T-cell (primary cell): ENCODE measurements at regions not wholly inside any gene's neighbourhood (a gene's known extent, or its start where the extent isn't known, plus 50 kb on each side); places are given as distances from the start of the nearest gene placed in this dataset.

Experiments
- ATAC-seq, 4 experiments: fragments of 200-7000 bp in 3 of 4; fragments of 150-1000 bp in 1 of 4; cut with Tn5 transposase; replicated peaks in 1 of 4; 1 replicate in 3 of 4; 2 replicates in 1 of 4; pipeline ENCODE4 v1.10.0; 2021; ENCODE audit warnings: moderate library complexity in 3 of 4, mild to moderate bottlenecking in 2 of 4, moderate number of reproducible peaks in 1 of 4
- CTCF ChIA-PET, 2 donors: fragments of 300-600 bp; sonication (Branson Sonifier 250); formaldehyde crosslinking; loops; one replicate each; lab custom pipeline; 2022; ENCODE audit warnings: antibody characterized with exemption in 2 of 2; lab: Charles Lee
- POLR2A ChIA-PET, 2 donors: fragments of 300-600 bp; sonication (Branson Sonifier 250); formaldehyde crosslinking; loops; one replicate each; lab custom pipeline; 2022; ENCODE audit warnings: antibody characterized with exemption in 2 of 2; lab: Charles Lee
- DNase-seq, 35 experiments: peaks; one replicate each; pipeline versions ENCODE4 v3.0.0 to v3.0.0-alpha.2; 2013 to 2023
- H3K27ac ChIP-seq: one replicate; pipeline ENCODE4 v1.5.1; 2013; ENCODE audit warnings: low read length
- H3K27me3 ChIP-seq, 2 experiments: replicated peaks in 1 of 2; 1 replicate in 1 of 2; 2 replicates in 1 of 2; pipeline versions ENCODE4 v1.6.1 to v1.7.0; 2013; ENCODE audit warnings: low read length in 1 of 2, mixed read lengths in 1 of 2; ENCODE audit not compliant: control insufficient read depth in 2 of 2, insufficient read depth in 2 of 2; ENCODE audit errors: extremely low read depth in 1 of 2
- H3K36me3 ChIP-seq, 2 donors: 1 replicate in 1 of 2; 2 replicates in 1 of 2; pipeline versions ENCODE4 v1.6.1 to v1.7.0; 2013; ENCODE audit warnings: low read length in 1 of 2; ENCODE audit not compliant: control insufficient read depth in 2 of 2, insufficient read depth in 1 of 2; ENCODE audit errors: extremely low read depth in 1 of 2
- H3K4me1 ChIP-seq, 2 experiments: 1 replicate in 1 of 2; 2 replicates in 1 of 2; pipeline versions ENCODE4 v1.6.1 to v1.7.0; 2013; ENCODE audit warnings: low read length in 2 of 2, mixed read lengths in 1 of 2; ENCODE audit not compliant: insufficient read depth in 2 of 2, control insufficient read depth in 1 of 2; ENCODE audit errors: extremely low read depth in 1 of 2
- H3K4me3 ChIP-seq, 2 donors: 1 replicate in 1 of 2; 2 replicates in 1 of 2; pipeline versions ENCODE4 v1.5.1 to v1.7.0; 2013; ENCODE audit warnings: mild to moderate bottlenecking in 2 of 2, low read length in 1 of 2, moderate library complexity in 1 of 2; ENCODE audit not compliant: control insufficient read depth in 1 of 2; ENCODE audit errors: extremely low read depth in 1 of 2
- H3K9me3 ChIP-seq: 2 replicates; pipeline ENCODE4 v1.7.0; 2013
- H3K27ac Mint-ChIP-seq, 2 donors: one replicate each; pipeline ENCODE4 v1.8.0; 2020 to 2021; ENCODE audit warnings: mild to moderate bottlenecking in 2 of 2, mixed read lengths in 2 of 2
- H3K27me3 Mint-ChIP-seq, 2 donors: one replicate each; pipeline ENCODE4 v1.8.0; 2021 to 2022; ENCODE audit warnings: mixed read lengths in 2 of 2
- H3K36me3 Mint-ChIP-seq: one replicate; pipeline ENCODE4 v1.8.0; 2021; ENCODE audit warnings: mixed read lengths
- H3K4me1 Mint-ChIP-seq, 3 donors: one replicate each; pipeline ENCODE4 v1.8.0; 2020 to 2022; ENCODE audit warnings: mixed read lengths in 3 of 3, mild to moderate bottlenecking in 1 of 3
- H3K4me3 Mint-ChIP-seq, 3 donors: one replicate each; pipeline ENCODE4 v1.8.0; 2020 to 2022; ENCODE audit warnings: mild to moderate bottlenecking in 3 of 3, mixed read lengths in 3 of 3, moderate library complexity in 3 of 3
- H3K9me3 Mint-ChIP-seq, 3 donors: one replicate each; pipeline ENCODE4 v1.8.0; 2020 to 2022; ENCODE audit warnings: mixed read lengths in 3 of 3
- WGBS: methylation state at CpG from one replicate; pipeline ENCODE4 v1.1.5; 2013; ENCODE audit warnings: missing lambda C conversion rate; ENCODE audit not compliant: insufficient coverage; 5-methylcytosine and 5-hydroxymethylcytosine counted together

- H3K9me3 ChIP-seq: no peaks in the 10 kb centered on the region
These were observed 119.4 kb downstream of the POLR1F start for GRCh38 chr7:19589446-19589845.

GRCh38 chr7:19587291-19587690 is 121.5 kb downstream of the POLR1F start:
- no peak for DNase-seq
- H3K9me3 ChIP-seq: no peaks in the 10 kb centered on the region
- H3K4me3 ChIP-seq: no peak overlapping the region
- Mint-ChIP-seq H3K4me1 (no peaks in the 10 kb centered on the region), H3K27me3 (no peaks in the 10 kb centered on the region), H3K36me3 (no peaks in the 10 kb centered on the region), H3K4me3 (no peak overlapping the region), H3K27ac (no peak overlapping the region), H3K9me3 (peaks cover 0 to 14% (median 2%) of the 10 kb centered on the region in 3 donors)
- no CpG with 5 or more reads among the region's 2 CpGs for WGBS
- CTCF ChIA-PET: no interaction called here
- H3K27ac ChIP-seq: no peak overlapping the region
- H3K27me3 ChIP-seq: no peaks in the 10 kb centered on the region
- ATAC-seq: no peak
- no peaks in the 10 kb centered on the region for H3K36me3 ChIP-seq
- no peaks in the 10 kb centered on the region for H3K4me1 ChIP-seq
- POLR2A ChIA-PET: no interaction called here

More at GRCh38 chr7:19589446-19589845, 119.4 kb downstream of the POLR1F start:
- no peak overlapping the region for H3K4me3 Mint-ChIP-seq
- 100% methylated on average over 1 of the region's 3 CpGs for WGBS
- ChIA-PET POLR2A (no interaction called here), CTCF (no interaction called here)
- no peaks in the 10 kb centered on the region for H3K36me3 Mint-ChIP-seq
- no peak overlapping the region for H3K27ac ChIP-seq
- H3K36me3 ChIP-seq: no peaks in the 10 kb centered on the region
- no peak for DNase-seq
- no peaks in the 10 kb centered on the region for H3K4me1 ChIP-seq
- H3K4me1 Mint-ChIP-seq: no peaks in the 10 kb centered on the region
- H3K4me3 ChIP-seq: no peak overlapping the region
- H3K27me3 Mint-ChIP-seq: no peaks in the 10 kb centered on the region
- ATAC-seq: no peak
- no peaks in the 10 kb centered on the region for H3K27me3 ChIP-seq
- H3K9me3 Mint-ChIP-seq: peaks cover 7 to 18% (median 15%) of the 10 kb centered on the region in 3 donors
- H3K27ac Mint-ChIP-seq: no peak overlapping the region

- ChIA-PET CTCF (no interaction called here), POLR2A (no interaction called here)
- ATAC-seq (no peak), DNase-seq (no peak)
- Histone ChIP-seq H3K36me3 (no peaks in the 10 kb centered on the region), H3K27me3 (no peaks in the 10 kb centered on the region), H3K4me3 (no peak overlapping the region), H3K27ac (no peak overlapping the region), H3K4me1 (no peaks in the 10 kb centered on the region), H3K9me3 (no peaks in the 10 kb centered on the region)
- H3K27ac Mint-ChIP-seq: no peak overlapping the region
- H3K27me3 Mint-ChIP-seq: no peaks in the 10 kb centered on the region
- H3K36me3 Mint-ChIP-seq: no peaks in the 10 kb centered on the region
- WGBS: no CpG with 5 or more reads among the region's 2 CpGs
- H3K4me3 Mint-ChIP-seq: no peak overlapping the region
- no peaks in the 10 kb centered on the region for H3K4me1 Mint-ChIP-seq
- peaks cover 0 to 5% (median 2%) of the 10 kb centered on the region in 3 donors for H3K9me3 Mint-ChIP-seq
These were observed 123.1 kb downstream of the POLR1F start for GRCh38 chr7:19585761-19586160.

GRCh38 chr7:19575909-19576557 is 132.8 kb downstream of the POLR1F start:
- no peaks in the 10 kb centered on the region for H3K36me3 Mint-ChIP-seq
- H3K4me3 Mint-ChIP-seq: no peak overlapping the region
- Histone ChIP-seq H3K27me3 (no peaks in the 10 kb centered on the region), H3K27ac (no peak overlapping the region), H3K4me3 (no peak overlapping the region), H3K4me1 (no peaks in the 10 kb centered on the region), H3K9me3 (no peaks in the 10 kb centered on the region), H3K36me3 (no peaks in the 10 kb centered on the region)
- peaks cover 0 to 4% (median 4%) of the 10 kb centered on the region in 3 donors for H3K9me3 Mint-ChIP-seq
- DNase-seq (no peak), ATAC-seq (no peak)
- no peaks in the 10 kb centered on the region for H3K4me1 Mint-ChIP-seq
- POLR2A ChIA-PET: no interaction called here
- no peaks in the 10 kb centered on the region for H3K27me3 Mint-ChIP-seq
- H3K27ac Mint-ChIP-seq: no peak overlapping the region
- CTCF ChIA-PET: no interaction called here
- WGBS: no CpG with 5 or more reads among the region's 2 CpGs

- CTCF ChIA-PET: no interaction called here
- no peak overlapping the region for H3K27ac Mint-ChIP-seq
- Histone ChIP-seq H3K36me3 (no peaks in the 10 kb centered on the region), H3K27me3 (no peaks in the 10 kb centered on the region), H3K4me1 (no peaks in the 10 kb centered on the region), H3K27ac (no peak overlapping the region), H3K9me3 (no peaks in the 10 kb centered on the region), H3K4me3 (no peak overlapping the region)
- H3K4me1 Mint-ChIP-seq: no peaks in the 10 kb centered on the region
- no peak for DNase-seq
- POLR2A ChIA-PET: no interaction called here
- WGBS: 50% methylated on average over 2 of the region's 5 CpGs
- peaks cover 0 to 4% (median 4%) of the 10 kb centered on the region in 3 donors for H3K9me3 Mint-ChIP-seq
- no peaks in the 10 kb centered on the region for H3K27me3 Mint-ChIP-seq
- no peaks in the 10 kb centered on the region for H3K36me3 Mint-ChIP-seq
- no peak for ATAC-seq
- no peak overlapping the region for H3K4me3 Mint-ChIP-seq
These were observed 134.7 kb downstream of the POLR1F start for GRCh38 chr7:19574131-19574530.

GRCh38 chr7:19572566-19572965 is 136.3 kb downstream of the POLR1F start:
- Mint-ChIP-seq H3K4me1 (no peaks in the 10 kb centered on the region), H3K4me3 (no peak overlapping the region), H3K27me3 (no peaks in the 10 kb centered on the region), H3K27ac (no peak overlapping the region), H3K9me3 (peaks cover 0 to 4% (median 4%) of the 10 kb centered on the region in 3 donors), H3K36me3 (no peaks in the 10 kb centered on the region)
- H3K27ac ChIP-seq: no peak overlapping the region
- H3K27me3 ChIP-seq: no peaks in the 10 kb centered on the region
- no peaks in the 10 kb centered on the region for H3K4me1 ChIP-seq
- H3K9me3 ChIP-seq: no peaks in the 10 kb centered on the region
- no peak for DNase-seq
- POLR2A ChIA-PET: no interaction called here
- 48% methylated on average over 3 of the region's 4 CpGs for WGBS
- ATAC-seq: no peak
- no peak overlapping the region for H3K4me3 ChIP-seq
- H3K36me3 ChIP-seq: no peaks in the 10 kb centered on the region
- CTCF ChIA-PET: no interaction called here

GRCh38 chr7:19567011-19567410 is 141.8 kb downstream of the POLR1F start:
- Mint-ChIP-seq H3K27ac (no peak overlapping the region), H3K36me3 (no peaks in the 10 kb centered on the region), H3K4me3 (no peak overlapping the region), H3K27me3 (no peaks in the 10 kb centered on the region), H3K9me3 (peaks cover 3 to 5% (median 3%) of the 10 kb centered on the region in 3 donors), H3K4me1 (no peaks in the 10 kb centered on the region)
- no peak overlapping the region for H3K4me3 ChIP-seq
- no peaks in the 10 kb centered on the region for H3K4me1 ChIP-seq
- H3K9me3 ChIP-seq: no peaks in the 10 kb centered on the region
- no peak for DNase-seq
- H3K27me3 ChIP-seq: no peaks in the 10 kb centered on the region
- H3K36me3 ChIP-seq: no peaks in the 10 kb centered on the region
- WGBS: no CpG with 5 or more reads among the region's 4 CpGs
- CTCF ChIA-PET: no interaction called here
- no peak overlapping the region for H3K27ac ChIP-seq
- no peak for ATAC-seq
- POLR2A ChIA-PET: no interaction called here
